Smooth muscle cell (in vitro differentiated cells): ENCODE measurements at regions not wholly inside any gene's neighbourhood (a gene's known extent, or its start where the extent isn't known, plus 50 kb on each side); places are given as distances from the start of the nearest gene placed in this dataset.

Source experiments
- DNase-seq: peaks from one replicate; lab custom pipeline; 2025; ENCODE audit not compliant: unreplicated experiment; lab: John Stamatoyannopoulos, UW
- H2AFZ ChIP-seq: fragments of 200-600 bp; sonication (generic); 2 replicates; pipeline ENCODE4 v1.6.0; 2016; ENCODE audit warnings: antibody characterized with exemption, low read depth, mild to moderate bottlenecking
- H3F3A ChIP-seq: fragments of 200-600 bp; sonication (generic); 2 replicates; pipeline ENCODE4 v1.6.0; 2017; ENCODE audit warnings: antibody characterized with exemption, low read depth
- H3K27ac ChIP-seq: fragments of 200-600 bp; sonication (generic); 2 replicates; pipeline ENCODE4 v1.5.1; 2016; ENCODE audit warnings: low read depth, mild to moderate bottlenecking
- H3K27me3 ChIP-seq: fragments of 200-600 bp; sonication (generic); 2 replicates; pipeline ENCODE4 v1.6.1; 2016; ENCODE audit warnings: low read depth, mild to moderate bottlenecking
- H3K36me3 ChIP-seq: fragments of 200-600 bp; sonication (generic); 2 replicates; pipeline ENCODE4 v1.5.1; 2016; ENCODE audit warnings: low read depth
- H3K4me1 ChIP-seq: fragments of 200-600 bp; sonication (generic); 2 replicates; pipeline ENCODE4 v1.5.1; 2016; ENCODE audit warnings: low read depth
- H3K4me2 ChIP-seq: fragments of 200-600 bp; sonication (generic); 2 replicates; pipeline ENCODE4 v1.6.0; 2016; ENCODE audit warnings: mild to moderate bottlenecking
- H3K4me3 ChIP-seq: fragments of 200-600 bp; sonication (generic); 2 replicates; pipeline ENCODE4 v1.5.1; 2016; ENCODE audit warnings: mild to moderate bottlenecking
- H3K79me2 ChIP-seq: fragments of 200-600 bp; sonication (generic); 2 replicates; pipeline ENCODE4 v1.6.0; 2016; ENCODE audit warnings: low read depth, mild to moderate bottlenecking
- H3K9ac ChIP-seq: fragments of 200-600 bp; sonication (generic); 2 replicates; pipeline ENCODE4 v1.6.0; 2016; ENCODE audit warnings: low read depth
- H3K9me3 ChIP-seq: fragments of 200-600 bp; sonication (generic); replicated peaks from 2 replicates; pipeline ENCODE4 v1.5.1; 2016; ENCODE audit warnings: low read depth
- H4K20me1 ChIP-seq: fragments of 200-600 bp; sonication (generic); 2 replicates; pipeline ENCODE4 v1.6.0; 2016; ENCODE audit warnings: low read depth
- WGBS: methylation state at CpG from one replicate; pipeline ENCODE4 v1.1.7; 2016; ENCODE audit warnings: low lambda C conversion rate; 5-methylcytosine and 5-hydroxymethylcytosine counted together
- TF ChIP-seq, protein P1 (sequence below): fragments of 200-600 bp; sonication (generic); IDR thresholded peaks from 2 replicates; pipeline ENCODE4 v1.5.1; 2017; ENCODE audit warnings: borderline replicate concordance, mild to moderate bottlenecking, antibody characterized with exemption; ENCODE audit not compliant: insufficient read depth, poor library complexity, severe bottlenecking

DNA sequence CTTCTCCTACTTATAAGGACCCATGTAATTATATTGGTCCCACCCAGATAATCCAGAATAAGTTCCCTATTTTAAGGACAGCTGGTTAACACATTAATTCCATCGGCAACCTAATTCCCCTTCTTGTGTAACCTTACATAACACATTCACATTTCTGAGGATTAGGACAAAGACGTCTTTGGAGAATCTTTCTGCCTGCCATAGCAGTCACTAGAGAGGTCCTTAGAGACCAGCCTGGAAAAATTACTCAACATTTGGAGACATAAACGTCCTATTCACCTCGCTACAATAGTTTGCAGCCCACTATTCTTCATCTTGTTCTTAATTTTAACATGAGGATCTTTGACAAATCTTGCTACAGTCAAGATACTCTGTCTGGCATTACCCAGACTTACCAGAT, 100.1 kb downstream of the MAFB start:
- DNase-seq: no peak
- Histone ChIP-seq H3K4me1 (no peaks in the 10 kb centered on the region), H3K9ac (no peak overlapping the region), H3K4me2 (no peak overlapping the region), H3K4me3 (no peak overlapping the region), H3F3A (no peaks in the 10 kb centered on the region), H3K36me3 (no peaks in the 10 kb centered on the region), H3K79me2 (no peaks in the 10 kb centered on the region), H4K20me1 (no peaks in the 10 kb centered on the region), H3K9me3 (no peaks in the 10 kb centered on the region), H3K27ac (no peak overlapping the region), H2AFZ (no peak overlapping the region), H3K27me3 (peaks cover 14% of the 10 kb centered on the region)
- TF ChIP-seq, protein P1, sequence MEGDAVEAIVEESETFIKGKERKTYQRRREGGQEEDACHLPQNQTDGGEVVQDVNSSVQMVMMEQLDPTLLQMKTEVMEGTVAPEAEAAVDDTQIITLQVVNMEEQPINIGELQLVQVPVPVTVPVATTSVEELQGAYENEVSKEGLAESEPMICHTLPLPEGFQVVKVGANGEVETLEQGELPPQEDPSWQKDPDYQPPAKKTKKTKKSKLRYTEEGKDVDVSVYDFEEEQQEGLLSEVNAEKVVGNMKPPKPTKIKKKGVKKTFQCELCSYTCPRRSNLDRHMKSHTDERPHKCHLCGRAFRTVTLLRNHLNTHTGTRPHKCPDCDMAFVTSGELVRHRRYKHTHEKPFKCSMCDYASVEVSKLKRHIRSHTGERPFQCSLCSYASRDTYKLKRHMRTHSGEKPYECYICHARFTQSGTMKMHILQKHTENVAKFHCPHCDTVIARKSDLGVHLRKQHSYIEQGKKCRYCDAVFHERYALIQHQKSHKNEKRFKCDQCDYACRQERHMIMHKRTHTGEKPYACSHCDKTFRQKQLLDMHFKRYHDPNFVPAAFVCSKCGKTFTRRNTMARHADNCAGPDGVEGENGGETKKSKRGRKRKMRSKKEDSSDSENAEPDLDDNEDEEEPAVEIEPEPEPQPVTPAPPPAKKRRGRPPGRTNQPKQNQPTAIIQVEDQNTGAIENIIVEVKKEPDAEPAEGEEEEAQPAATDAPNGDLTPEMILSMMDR: no peak
- WGBS: 79% methylated on average over 4 of the region's 4 CpGs

DNA sequence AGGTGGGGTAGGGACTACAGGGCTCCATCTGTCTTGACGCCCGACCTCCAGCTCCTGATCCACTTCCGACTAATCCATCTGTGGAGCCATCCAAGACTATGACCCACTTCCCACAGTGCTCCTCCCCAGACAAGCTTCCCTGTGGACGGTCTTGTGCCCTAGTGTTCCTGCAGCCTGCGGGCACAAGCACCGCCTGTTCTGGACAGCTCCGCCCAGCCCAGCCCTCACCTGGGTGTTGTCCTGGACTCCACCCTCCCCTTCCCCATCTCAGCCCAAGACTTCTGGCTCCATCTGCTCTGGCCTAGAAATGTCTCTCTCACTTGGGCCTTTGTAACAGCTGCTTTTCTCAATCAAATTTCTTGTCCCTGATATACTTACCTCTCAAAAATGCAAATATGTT, 102.0 kb downstream of the MAFB start:
- no peaks in the 10 kb centered on the region for H3K79me2 ChIP-seq
- H3K4me2 ChIP-seq: no peak overlapping the region
- WGBS: 76% methylated on average over 7 of the region's 7 CpGs
- H3K9me3 ChIP-seq: no peaks in the 10 kb centered on the region
- no peaks in the 10 kb centered on the region for H3K4me1 ChIP-seq
- H3K36me3 ChIP-seq: no peaks in the 10 kb centered on the region
- TF ChIP-seq, protein P1: no peak
- no peak overlapping the region for H3K9ac ChIP-seq
- no peaks in the 10 kb centered on the region for H3F3A ChIP-seq
- no peak overlapping the region for H2AFZ ChIP-seq
- H3K27ac ChIP-seq: no peak overlapping the region
- peaks cover 14% of the 10 kb centered on the region for H3K27me3 ChIP-seq
- no peak overlapping the region for H3K4me3 ChIP-seq
- DNase-seq: no peak
- H4K20me1 ChIP-seq: no peaks in the 10 kb centered on the region

DNA sequence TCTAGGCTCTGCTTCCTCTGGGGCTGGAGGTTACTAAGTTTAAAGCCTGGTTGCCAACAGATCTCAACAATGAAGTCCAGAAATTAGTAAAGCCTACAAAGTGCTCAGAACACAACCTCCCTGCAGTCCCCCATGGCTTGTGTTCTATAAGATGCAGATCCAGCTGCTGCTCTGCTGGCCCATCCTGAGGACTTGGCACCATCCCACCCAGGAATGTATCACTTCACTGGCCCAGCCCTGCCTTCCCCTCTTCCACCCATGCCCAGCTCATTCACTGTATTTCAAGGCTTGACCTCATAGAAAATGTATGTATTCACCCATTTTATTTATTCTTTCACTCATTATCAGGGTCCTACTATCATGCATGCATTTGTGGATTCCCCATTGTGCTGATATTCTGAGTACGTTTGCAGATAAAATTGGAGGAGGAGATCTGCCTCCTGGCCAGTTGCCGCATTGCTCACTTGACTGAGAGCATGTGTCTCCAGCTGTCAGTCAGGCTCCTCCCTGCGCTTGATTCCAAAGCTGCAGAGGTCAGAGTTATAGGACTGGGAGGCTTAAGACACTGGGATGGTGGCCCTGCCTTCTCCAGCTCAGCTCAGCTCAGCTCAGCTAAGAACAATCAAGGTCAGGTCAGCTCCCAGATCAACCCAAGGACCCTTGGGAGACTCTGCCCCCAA, 104.8 kb downstream of the MAFB start:
- H3K9ac ChIP-seq: no peak overlapping the region
- no peaks in the 10 kb centered on the region for H3K9me3 ChIP-seq
- no peaks in the 10 kb centered on the region for H4K20me1 ChIP-seq
- no peaks in the 10 kb centered on the region for H3F3A ChIP-seq
- H3K4me3 ChIP-seq: no peak overlapping the region
- H3K79me2 ChIP-seq: no peaks in the 10 kb centered on the region
- H3K36me3 ChIP-seq: no peaks in the 10 kb centered on the region
- no peak overlapping the region for H3K27ac ChIP-seq
- no peak overlapping the region for H2AFZ ChIP-seq
- H3K4me1 ChIP-seq: no peaks in the 10 kb centered on the region
- 82% methylated on average over 3 of the region's 3 CpGs for WGBS
- H3K4me2 ChIP-seq: no peak overlapping the region
- TF ChIP-seq, protein P1: no peak
- no peak for DNase-seq
- H3K27me3 ChIP-seq: peaks cover 6% of the 10 kb centered on the region

DNA sequence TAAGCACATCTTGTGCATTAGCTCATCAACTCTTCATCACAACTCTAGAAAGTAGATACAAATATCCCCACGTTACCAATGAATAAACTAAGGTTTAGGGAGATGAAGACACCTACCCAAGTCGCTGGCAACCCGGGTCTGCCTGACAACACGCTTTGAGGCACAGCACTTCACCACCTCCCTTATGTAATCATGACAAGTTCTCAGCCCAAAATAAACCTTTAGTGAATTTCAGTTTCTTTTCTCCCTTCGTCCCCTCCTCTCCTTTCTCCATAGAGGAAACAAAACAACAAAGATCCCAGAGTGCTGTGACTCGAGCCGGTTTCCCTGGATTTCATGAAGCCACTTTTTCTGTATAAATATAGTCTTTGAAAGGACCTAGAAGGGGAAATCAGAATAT, 105.4 kb downstream of the MAFB start:
- Histone ChIP-seq H3F3A (no peaks in the 10 kb centered on the region), H3K27me3 (no peaks in the 10 kb centered on the region), H3K4me1 (no peaks in the 10 kb centered on the region), H2AFZ (no peak overlapping the region), H3K27ac (no peak overlapping the region), H3K4me2 (no peak overlapping the region), H3K9me3 (no peaks in the 10 kb centered on the region), H4K20me1 (no peaks in the 10 kb centered on the region), H3K4me3 (no peak overlapping the region), H3K79me2 (no peaks in the 10 kb centered on the region), H3K36me3 (no peaks in the 10 kb centered on the region), H3K9ac (no peak overlapping the region)
- 93% methylated on average over 7 of the region's 7 CpGs for WGBS
- DNase-seq: no peak
- TF ChIP-seq, protein P1: no peak
